ENCODE measurements at regions not wholly inside any gene's neighbourhood (a gene's known extent, or its start where the extent isn't known, plus 50 kb on each side); places are given as distances from the start of the nearest gene placed in this dataset.

DNA sequence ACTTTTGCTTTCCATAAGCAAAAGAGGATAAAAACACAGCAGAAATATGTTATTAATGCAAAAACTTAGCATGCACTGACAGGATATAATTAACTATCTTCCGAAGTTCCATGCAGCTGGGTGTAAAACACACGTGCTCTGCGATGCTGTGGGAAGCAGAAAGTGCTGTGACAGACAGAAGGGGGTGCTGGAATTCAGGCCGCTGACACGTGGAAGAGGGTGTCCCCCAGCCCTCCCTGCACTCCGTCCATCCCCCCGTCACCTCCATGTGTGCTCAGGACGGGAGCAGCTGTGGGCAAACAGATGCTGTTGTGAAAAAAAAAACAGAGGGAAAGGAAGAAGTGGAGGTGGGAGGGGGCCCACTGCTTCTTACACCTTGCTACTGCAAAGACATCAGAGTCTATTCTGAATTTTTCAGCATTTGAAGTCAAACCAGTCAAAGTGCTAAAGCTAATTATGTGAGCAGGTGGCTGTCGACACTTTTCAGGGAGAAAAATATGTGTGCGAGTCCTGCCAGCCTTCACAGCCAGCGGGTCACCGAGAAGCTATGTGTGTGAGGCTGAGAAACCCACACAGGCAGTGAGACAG is 175.9 kb upstream of the AFDN start:
- TF ChIP-seq, protein P1, sequence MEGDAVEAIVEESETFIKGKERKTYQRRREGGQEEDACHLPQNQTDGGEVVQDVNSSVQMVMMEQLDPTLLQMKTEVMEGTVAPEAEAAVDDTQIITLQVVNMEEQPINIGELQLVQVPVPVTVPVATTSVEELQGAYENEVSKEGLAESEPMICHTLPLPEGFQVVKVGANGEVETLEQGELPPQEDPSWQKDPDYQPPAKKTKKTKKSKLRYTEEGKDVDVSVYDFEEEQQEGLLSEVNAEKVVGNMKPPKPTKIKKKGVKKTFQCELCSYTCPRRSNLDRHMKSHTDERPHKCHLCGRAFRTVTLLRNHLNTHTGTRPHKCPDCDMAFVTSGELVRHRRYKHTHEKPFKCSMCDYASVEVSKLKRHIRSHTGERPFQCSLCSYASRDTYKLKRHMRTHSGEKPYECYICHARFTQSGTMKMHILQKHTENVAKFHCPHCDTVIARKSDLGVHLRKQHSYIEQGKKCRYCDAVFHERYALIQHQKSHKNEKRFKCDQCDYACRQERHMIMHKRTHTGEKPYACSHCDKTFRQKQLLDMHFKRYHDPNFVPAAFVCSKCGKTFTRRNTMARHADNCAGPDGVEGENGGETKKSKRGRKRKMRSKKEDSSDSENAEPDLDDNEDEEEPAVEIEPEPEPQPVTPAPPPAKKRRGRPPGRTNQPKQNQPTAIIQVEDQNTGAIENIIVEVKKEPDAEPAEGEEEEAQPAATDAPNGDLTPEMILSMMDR (IDR thresholded peaks at IDR 0.05; ENCODE audit: low read depth, low read length) = no peak
- no peak for TF ChIP-seq POLR2A (IDR thresholded peaks at IDR 0.05; ENCODE audit: extremely low read depth, insufficient read length)
